Choroid plexus epithelial cell (primary cell): ENCODE measurements at regions not wholly inside any gene's neighbourhood (a gene's known extent, or its start where the extent isn't known, plus 50 kb on each side); places are given as distances from the start of the nearest gene placed in this dataset.
"Not testable (repeated sequence)": the region's sequence is repeated elsewhere in the genome, so short reads cannot be mapped to it uniquely, and the experiment has no call there.

Experiments
- DNase-seq: peaks from one replicate; pipeline ENCODE4 v3.0.0-alpha.2; 2010; ENCODE audit warnings: low read depth
- H3K4me3 ChIP-seq: 2 replicates; pipeline ENCODE4 v1.5.1; 2011; ENCODE audit warnings: low read depth, mild to moderate bottlenecking, control low read depth, low read length, moderate library complexity
- CTCF ChIP-seq: conservative IDR thresholded peaks from 2 replicates; pipeline ENCODE4 v1.5.1; 2011; ENCODE audit warnings: low read depth, mild to moderate bottlenecking, control low read depth, inconsistent platforms, low read length, moderate library complexity

GRCh38 chr2:48081317-48081628 lies 175.0 kb upstream of the FBXO11 start:
- TF ChIP-seq CTCF = no peak
- no peak for DNase-seq
- no peak overlapping the region for H3K4me3 ChIP-seq

- no peak for DNase-seq
These were observed 179.6 kb upstream of the FBXO11 start for GRCh38 chr2:48085888-48086287.

GRCh38 chr2:48088994-48089393 lies 182.7 kb upstream of the FBXO11 start:
- no peak for DNase-seq
- no peak overlapping the region for H3K4me3 ChIP-seq
- no peak for TF ChIP-seq CTCF

More at GRCh38 chr2:48085888-48086287, 179.6 kb upstream of the FBXO11 start:
- TF ChIP-seq CTCF = no peak
- no peak overlapping the region for H3K4me3 ChIP-seq

- DNase-seq = no peak
- no peak for TF ChIP-seq CTCF
- no peak overlapping the region for H3K4me3 ChIP-seq
These were observed 183.3 kb upstream of the FBXO11 start for GRCh38 chr2:48089644-48090043.

- no peak overlapping the region for H3K4me3 ChIP-seq
- TF ChIP-seq CTCF = no peak
- no peak for DNase-seq
These were observed 186.8 kb upstream of the FBXO11 start for GRCh38 chr2:48092846-48093803.

GRCh38 chr2:48096765-48097164 lies 190.5 kb upstream of the FBXO11 start:
- not testable (repeated sequence) for DNase-seq, H3K4me3 ChIP-seq

GRCh38 chr2:48098539-48098938 lies 192.2 kb upstream of the FBXO11 start:
- H3K4me3 ChIP-seq = no peak overlapping the region
- DNase-seq = no peak
- TF ChIP-seq CTCF = no peak
